Nucleus accumbens (tissue), 56 donors: ENCODE measurements at regions not wholly inside any gene's neighbourhood (a gene's known extent, or its start where the extent isn't known, plus 50 kb on each side); places are given as distances from the start of the nearest gene placed in this dataset.
"Not testable (repeated sequence)": the region's sequence is repeated elsewhere in the genome, so short reads cannot be mapped to it uniquely, and the experiment has no call there.

Source experiments
- DNase-seq, 56 donors: peaks; one replicate each; lab custom pipeline; 2025; lab: John Stamatoyannopoulos, UW

DNA sequence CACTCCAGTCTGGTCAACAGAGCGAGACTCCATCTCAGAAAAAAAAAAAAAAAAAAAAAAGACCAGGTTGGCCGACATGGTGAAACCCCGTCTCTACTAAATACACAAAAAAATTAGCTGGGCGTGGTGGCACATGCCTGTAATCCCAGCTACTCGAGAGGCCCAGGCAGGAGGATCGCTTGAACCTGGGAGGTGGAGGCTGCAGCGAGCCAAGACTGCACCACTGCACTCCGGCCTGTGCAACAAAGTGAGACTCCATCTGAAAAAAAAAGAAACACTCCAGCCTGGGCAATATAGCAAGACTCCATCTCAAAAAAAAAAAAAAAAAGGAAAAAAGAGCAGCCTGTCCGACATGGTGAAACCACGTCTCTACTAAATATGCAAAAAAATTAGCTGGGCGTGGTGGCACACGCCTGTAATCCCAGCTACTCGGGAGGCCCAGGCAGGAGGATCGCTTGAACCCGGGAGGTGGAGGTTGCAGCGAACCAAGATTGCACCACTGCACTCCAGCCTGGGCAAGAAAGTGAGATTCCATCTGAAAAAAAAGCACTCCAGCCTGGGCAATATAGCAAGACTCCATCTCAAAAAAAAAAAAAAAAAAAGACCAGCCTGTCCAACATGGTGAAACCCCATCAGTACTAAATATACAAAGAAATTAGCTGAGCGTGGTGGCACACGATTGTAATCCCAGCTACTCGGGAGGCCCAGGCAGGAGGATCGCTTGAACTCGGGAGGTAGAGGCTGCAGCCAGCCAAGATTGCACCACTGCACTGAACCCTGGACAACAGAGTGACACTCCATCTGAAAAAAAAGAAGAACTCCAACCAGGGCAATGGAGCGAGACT, 343.3 kb upstream of the PLGLB2 start:
- not testable (repeated sequence) for DNase-seq

DNA sequence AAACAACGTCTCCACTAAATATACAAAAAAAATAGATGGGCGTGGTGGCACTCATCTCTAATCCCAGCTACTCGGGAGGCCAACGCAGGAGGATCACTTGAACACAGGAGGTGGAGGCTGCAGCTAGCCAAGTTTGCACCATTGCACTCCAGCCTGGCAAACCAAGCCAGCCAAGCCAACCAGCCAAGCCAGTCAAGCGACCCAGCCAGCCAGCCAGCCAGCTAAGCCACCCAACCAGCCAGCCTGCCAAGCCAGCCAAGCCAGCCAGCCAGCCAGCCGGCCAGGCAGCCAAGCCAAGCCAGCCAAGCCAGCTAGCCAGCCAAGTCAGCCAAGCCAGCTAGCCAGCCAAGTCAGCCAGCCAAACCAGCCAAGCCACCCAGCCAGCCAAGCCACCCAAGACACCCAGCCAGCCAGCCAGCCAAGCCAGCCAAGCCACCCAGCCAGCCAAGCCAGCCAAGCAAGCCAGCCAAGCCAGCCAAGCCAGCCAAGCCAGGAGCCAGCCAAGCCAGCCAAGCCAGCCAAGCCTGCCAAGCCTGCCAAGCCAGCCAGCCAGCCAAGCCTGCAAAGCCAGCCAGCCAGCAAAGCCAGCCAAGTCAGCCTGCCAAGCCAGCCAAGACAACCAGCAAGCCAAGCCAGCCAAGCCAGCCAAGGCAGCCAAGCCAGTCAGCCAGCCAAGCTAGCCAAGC, 342.2 kb upstream of the PLGLB2 start:
- DNase-seq: not testable (repeated sequence)

DNA sequence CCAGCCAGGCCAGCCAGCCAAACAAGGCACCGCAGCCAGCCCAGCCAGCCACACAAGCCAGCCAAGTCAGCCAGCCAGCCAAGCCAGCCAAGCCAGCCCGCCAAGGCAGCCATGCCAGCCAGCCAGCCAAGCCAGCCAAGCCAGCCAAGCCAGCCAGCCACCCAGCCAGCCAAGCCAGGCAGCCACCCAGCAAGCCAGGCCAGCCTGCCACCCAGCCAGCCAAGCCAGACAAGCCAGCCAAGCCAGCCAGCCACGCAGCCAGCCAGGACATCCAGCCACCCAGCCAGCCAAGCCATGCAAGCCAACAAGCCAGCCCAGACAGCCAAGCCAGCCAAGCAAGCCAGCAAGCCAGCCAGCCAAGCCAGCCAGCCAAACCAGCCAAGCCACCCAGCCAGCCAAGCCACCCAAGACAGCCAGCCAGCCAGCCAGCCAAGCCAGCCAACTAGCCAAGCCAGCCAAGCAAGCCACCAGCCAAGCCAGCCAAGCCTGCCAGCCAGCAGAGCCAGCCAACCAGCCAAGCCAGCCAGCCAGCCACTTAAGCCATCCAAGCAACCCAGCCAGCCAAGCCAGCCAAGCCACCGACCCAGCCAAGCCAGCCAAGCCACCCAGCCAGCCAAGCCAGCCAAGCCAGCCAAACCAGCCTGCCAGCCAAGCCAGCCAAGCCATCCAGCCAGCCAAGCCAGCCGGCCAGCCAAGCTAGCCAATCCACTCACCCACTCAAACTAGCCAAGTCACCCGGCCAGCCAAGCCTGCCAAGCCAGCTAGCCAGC, 341.3 kb upstream of the PLGLB2 start:
- not testable (repeated sequence) for DNase-seq

DNA sequence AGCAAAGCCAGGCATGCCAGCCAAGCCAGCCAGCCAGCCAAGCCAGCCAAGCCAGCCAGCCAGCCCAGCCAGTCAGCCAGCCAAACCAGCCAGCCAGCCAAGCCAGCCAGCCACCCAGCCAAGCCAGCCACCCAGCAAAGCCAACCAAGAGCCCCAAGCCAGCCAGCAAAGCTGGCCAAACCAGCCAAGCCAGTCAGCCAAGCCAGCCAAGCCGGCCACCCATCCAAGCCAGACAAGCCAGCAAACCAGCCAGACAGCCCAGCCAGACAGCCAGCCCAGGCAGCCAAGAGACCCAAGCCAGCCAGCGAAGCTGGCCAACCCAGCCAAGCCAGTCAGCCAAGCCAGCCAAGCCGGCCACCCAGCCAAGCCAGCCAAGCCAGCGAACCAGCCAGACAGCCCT, 338.3 kb upstream of the PLGLB2 start:
- not testable (repeated sequence) for DNase-seq

DNA sequence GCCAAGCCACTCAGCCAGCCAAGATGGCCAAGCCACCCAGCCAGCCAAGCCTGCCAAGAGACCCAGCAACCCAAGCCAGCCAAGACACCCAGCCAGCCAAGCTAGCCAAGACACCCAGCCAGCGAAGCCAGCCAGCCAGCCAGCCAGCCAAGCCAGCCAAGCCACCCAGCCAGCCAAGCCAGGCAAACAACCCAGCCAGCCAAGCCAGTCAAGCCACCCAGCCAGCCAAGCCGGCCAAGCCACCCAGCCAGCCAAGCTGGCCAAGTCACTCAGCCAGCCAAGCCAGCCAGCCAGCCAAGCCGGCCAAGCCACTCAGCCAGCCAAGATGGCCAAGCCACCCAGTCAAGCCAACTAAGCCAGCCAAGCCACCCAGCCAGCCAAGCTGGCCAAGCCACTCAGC, 337.5 kb upstream of the PLGLB2 start:
- DNase-seq: not testable (repeated sequence)

DNA sequence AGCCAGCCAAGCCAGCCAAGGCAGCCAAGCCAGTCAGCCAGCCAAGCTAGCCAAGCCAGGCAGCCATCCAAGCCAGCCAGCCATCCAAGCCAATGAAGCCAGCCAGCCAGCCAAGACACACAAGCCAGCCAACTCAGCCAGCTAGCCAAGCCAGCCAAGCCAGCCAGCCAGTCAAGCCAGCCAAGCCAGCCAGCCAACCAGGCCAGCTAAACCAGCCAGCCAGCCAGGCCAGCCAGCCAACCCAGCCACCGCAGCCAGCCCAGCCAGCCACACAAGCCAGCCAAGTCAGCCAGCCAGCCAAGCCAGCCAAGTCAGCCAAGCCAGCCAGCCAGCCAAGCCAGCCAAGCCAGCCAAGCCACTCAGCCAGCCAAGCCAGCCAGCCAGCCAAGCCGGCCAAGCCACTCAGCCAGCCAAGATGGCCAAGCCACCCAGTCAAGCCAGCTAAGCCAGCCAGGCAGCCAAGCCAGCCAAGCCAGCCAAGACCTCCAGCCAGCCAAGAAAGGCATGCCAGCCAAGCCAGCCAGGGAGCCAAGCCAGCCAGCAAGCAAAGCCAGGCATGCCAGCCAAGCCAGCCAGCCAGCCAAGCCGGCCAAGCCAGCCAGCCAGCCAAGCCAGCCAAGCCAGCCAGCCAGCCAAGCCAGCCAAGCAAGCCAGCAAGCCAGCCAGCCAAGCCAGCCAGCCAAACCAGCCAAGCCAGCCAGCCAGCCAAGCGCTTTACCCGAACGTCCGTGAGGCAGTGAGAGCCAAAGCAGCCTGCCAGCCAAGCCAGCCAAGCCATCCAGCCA, 335.7 kb upstream of the PLGLB2 start:
- not testable (repeated sequence) for DNase-seq

DNA sequence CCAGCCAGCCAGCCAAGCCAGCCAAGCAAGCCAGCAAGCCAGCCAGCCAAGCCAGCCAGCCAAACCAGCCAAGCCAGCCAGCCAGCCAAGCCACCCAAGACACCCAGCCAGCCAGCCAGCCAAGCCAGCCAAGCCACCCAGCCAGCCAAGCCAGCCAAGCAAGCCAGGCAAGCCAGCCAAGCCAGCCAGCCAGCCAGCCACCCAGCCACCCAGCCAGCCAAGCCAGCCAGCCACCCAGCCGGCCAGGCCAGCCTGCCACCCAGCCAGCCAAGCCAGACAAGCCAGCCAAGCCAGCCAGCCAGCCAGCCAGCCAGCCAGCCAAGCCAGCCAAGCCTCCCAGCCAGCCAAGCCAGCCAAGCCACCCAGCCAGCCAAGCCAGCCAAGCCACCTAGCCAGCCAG, 333.6 kb upstream of the PLGLB2 start:
- not testable (repeated sequence) for DNase-seq

DNA sequence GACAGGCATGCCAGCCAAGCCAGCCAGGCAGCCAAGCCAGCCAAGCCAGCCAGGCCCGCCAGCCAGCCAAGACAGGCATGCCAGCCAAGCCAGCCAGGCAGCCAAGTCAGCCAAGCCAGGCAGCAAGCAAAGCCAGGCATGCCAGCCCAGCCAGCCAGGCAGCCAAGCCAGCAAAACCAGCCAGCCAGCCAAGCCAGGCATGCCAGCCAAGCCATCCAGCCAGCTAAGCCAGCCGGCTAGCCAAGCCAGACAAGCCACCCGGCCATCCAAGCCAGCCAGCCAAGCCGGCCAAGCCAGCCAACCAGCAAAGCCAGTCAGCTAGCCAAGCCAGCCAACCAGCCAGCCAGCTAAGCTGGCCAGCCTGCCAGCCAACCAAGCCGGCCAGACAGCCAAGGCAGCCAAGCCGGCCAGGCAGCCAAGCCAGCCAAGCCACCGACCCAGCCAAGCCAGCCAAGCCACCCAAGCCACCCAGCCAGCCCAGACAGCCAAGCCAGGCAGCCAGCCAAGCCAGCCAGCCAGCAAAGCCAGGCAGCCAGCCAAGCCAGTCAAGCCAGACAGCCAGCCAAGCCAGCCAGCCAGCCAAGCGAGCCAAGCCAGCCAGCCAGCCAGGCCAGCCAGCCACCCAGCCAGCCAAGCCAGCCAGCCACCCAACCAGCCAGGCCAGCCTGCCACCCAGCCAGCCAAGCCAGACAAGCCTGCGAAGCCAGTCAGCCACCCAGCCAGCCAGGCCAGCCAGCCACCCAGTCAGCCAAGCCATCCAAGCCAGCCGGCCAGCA, 332.9 kb upstream of the PLGLB2 start:
- not testable (repeated sequence) for DNase-seq

DNA sequence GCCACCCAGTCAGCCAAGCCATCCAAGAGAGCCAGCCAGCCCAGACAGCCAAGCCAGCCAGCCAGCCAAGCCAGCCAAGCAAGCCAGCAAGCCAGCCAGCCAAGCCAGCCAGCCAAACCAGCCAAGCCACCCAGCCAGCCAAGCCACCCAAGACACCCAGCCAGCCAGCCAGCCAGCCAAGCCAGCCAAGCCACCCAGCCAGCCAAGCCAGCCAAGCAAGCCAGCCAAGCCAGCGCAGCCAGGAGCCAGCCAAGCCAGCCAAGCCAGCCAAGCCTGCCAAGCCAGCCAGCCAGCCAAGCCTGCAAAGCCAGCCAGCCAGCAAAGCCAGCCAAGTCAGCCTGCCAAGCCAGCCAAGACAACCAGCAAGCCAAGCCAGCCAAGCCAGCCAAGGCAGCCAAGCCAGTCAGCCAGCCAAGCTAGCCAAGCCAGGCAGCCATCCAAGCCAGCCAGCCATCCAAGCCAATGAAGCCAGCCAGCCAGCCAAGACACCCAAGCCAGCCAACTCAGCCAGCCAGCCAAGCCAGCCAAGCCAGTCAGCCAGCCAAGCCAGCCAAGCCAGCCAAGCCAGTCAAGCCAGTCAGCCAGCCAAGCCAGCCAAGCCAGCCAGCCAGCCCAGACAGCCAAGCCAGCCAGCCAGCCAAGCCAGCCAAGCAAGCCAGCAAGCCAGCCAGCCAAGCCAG, 332.2 kb upstream of the PLGLB2 start:
- DNase-seq: not testable (repeated sequence)

DNA sequence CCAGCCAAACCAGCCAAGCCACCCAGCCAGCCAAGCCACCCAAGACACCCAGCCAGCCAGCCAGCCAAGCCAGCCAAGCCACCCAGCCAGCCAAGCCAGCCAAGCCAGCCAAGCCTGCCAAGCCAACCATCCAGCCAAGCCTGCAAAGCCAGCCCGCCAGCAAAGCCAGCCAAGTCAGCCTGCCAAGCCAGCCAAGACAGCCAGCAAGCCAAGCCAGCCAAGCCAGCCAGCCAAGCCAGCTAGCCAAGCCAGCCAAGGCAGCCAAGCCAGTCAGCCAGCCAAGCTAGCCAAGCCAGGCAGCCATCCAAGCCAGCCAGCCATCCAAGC, 331.7 kb upstream of the PLGLB2 start:
- not testable (repeated sequence) for DNase-seq

DNA sequence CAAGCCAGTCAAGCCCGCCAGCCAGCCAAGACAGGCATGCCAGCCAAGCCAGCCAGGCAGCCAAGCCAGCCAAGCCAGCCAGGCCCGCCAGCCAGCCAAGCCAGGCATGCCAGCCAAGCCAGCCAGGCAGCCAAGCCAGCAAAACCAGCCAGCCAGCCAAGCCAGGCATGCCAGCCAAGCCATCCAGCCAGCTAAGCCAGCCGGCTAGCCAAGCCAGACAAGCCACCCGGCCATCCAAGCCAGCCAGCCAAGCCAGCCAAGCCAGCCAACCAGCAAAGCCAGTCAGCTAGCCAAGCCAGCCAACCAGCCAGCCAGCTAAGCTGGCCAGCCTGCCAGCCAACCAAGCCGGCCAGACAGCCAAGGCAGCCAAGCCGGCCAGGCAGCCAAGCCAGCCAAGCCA, 330.7 kb upstream of the PLGLB2 start:
- not testable (repeated sequence) for DNase-seq

DNA sequence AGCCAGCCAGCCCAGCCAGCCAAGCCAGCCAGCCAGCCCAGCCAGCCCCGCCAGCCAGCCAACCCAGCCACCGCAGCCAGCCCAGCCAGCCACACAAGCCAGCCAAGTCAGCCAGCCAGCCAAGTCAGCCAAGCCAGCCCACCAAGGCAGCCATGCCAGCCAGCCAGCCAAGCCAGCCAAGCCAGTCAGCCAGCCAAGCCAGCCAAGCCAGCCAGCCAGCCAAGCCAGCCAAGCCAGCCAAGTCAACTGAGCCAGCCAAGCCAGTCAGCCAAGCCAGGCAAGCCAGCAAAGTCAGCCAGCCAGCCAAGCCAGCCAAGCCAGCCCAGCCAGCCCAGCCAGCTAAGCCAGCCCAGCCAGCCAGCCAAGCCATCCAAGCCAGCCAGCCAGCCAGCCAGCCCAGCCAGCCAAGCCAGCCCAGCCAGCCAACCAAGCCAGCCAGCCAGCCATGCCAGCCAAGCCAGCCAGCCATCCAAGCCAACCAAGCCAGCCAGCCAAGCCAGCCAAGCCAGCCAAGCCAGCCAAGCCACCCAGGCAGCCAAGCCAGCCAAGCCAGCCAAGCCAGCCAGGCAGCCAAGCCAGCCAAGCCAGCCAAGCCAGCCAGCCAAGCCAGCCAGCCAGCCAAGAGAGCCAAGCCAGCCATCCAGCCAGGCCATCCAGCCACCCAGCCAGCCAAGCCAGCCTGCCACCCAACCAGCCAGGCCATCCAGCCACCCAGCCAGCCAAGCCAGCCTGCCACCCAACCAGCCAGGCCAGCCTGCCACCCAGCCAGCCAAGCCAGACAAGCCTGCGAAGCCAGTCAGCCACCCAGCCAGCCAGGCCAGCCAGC, 329.9 kb upstream of the PLGLB2 start:
- not testable (repeated sequence) for DNase-seq

DNA sequence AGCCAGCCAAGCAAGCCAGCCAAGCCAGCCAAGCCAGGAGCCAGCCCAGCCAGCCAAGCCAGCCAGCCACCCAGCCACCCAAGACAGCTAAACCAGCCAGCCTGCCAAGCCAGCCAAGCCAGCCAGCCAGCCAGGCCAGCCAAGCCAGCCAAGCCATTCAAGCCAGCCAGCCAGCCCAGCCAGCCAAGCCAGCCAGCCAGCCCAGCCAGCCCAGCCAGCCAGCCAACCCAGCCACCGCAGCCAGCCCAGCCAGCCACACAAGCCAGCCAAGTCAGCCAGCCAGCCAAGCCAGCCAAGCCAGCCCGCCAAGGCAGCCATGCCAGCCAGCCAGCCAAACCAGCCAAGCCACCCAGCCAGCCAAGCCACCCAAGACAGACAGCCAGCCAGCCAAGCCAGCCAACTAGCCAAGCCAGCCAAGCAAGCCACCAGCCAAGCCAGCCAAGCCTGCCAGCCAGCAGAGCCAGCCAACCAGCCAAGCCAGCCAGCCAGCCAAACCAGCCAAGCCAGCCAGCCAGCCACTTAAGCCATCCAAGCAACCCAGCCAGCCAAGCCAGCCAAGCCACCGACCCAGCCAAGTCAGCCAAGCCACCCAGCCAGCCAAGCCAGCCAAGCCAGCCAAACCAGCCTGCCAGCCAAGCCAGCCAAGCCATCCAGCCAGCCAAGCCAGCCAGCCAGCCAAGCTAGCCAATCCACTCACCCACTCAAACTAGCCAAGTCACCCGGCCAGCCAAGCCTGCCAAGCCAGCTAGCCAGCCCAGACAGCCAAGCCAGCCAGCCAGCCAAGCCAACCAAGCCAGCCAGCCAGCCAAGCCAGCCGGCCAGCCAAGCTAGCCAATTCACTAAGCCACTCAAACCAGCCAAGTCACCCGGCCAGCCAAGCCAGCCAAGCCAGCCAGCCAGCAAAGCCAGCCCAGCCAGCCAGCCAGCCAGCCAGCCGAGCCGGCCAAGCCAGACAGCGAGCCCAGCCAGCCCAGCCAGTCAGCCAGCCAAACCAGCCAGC, 328.8 kb upstream of the PLGLB2 start:
- not testable (repeated sequence) for DNase-seq

DNA sequence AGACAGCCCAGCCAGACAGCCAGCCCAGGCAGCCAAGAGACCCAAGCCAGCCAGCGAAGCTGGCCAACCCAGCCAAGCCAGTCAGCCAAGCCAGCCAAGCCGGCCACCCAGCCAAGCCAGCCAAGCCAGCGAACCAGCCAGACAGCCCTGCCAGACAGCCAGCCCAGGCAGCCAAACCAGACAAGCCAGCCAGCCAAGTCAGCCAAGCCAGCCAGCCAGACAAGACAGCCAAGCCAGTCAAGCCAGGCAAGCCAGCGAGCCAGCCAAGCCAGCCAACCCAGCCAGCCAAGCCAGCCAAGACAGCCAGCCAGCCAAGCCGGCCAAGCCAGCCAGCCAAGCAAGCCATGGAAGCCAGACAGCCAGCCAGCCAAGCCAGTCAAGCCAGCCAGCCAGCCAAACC, 327.9 kb upstream of the PLGLB2 start:
- DNase-seq: not testable (repeated sequence)

DNA sequence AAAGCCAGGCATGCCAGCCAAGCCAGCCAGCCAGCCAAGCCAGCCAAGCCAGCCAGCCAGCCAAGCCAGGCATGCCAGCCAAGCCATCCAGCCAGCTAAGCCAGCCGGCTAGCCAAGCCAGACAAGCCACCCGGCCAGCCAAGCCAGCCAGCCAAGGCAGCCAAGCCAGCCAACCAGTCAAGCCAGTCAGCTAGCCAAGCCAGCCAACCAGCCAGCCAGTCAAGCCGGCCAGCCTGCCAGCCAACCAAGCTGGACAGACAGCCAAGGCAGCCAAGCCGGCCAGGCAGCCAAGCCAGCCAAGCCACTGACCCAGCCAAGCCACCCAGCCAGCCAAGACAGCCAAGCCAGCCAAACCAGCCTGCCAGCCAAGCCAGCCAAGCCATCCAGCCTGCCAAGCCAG, 326.9 kb upstream of the PLGLB2 start:
- not testable (repeated sequence) for DNase-seq

DNA sequence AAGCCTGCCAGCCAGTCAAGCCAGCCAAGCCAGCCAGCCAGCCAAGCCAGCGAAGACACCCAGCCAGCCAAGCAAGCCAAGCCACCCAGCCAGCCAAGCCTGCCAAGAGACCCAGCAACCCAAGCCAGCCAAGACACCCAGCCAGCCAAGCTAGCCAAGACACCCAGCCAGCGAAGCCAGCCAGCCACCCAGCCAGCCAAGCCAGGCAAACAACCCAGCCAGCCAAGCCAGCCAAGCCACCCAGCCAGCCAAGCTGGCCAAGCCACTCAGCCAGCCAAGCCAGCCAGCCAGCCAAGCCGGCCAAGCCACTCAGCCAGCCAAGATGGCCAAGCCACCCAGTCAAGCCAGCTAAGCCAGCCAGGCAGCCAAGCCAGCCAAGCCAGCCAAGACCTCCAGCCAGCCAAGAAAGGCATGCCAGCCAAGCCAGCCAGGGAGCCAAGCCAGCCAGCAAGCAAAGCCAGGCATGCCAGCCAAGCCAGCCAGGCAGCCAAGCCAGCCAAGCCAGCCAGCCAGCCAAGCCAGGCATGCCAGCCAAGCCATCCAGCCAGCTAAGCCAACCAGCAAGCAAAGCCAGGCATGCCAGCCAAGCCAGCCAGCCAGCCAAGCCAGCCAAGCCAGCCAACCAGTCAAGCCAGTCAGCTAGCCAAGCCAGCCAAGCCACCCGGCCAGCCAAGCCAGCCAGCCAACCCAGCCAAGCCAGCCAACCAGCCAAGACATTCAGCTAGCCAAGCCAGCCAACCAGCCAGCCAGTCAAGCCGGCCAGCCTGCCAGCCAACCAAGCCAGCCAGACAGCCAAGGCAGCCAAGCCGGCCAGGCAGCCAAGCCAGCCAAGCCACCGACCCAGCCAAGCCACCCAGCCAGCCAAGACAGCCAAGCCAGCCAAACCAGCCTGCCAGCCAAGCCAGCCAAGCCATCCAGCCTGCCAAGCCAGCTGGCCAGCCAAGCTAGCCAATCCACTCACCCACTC, 323.8 kb upstream of the PLGLB2 start:
- not testable (repeated sequence) for DNase-seq
